CD14-positive monocyte (primary cell): ENCODE measurements at regions not wholly inside any gene's neighbourhood (a gene's known extent, or its start where the extent isn't known, plus 50 kb on each side); places are given as distances from the start of the nearest gene placed in this dataset.
A peak's percentile ranks its signal among the peaks of the same experiment; 100 is the strongest.

Experiments used
- DNase-seq, 3 donors: peaks; one replicate each; pipeline ENCODE4 v3.0.0-alpha.2; 2011 to 2022
- H2AFZ ChIP-seq: 2 replicates; pipeline ENCODE4 v1.6.0; 2012; ENCODE audit warnings: mild to moderate bottlenecking, low read depth, low read length, inconsistent platforms; ENCODE audit not compliant: insufficient read depth, poor library complexity, severe bottlenecking
- H3K27ac ChIP-seq, 2 donors: 1 replicate in 1 of 2; 2 replicates in 1 of 2; pipeline ENCODE4 v1.5.1; 2012 to 2013; ENCODE audit warnings: low read length in 2 of 2, control low read depth in 1 of 2, inconsistent platforms in 1 of 2, low read depth in 1 of 2, mild to moderate bottlenecking in 1 of 2
- H3K27me3 ChIP-seq, 2 donors: one replicate each; pipeline versions ENCODE4 v1.6.0 to v1.6.1; 2011 to 2013; ENCODE audit warnings: low read length in 2 of 2; ENCODE audit not compliant: control insufficient read depth in 2 of 2, insufficient read depth in 2 of 2
- H3K36me3 ChIP-seq, 2 donors: replicated peaks in 1 of 2; 1 replicate in 1 of 2; 2 replicates in 1 of 2; pipeline versions ENCODE4 v1.5.1 to v1.6.1; 2012 to 2013; ENCODE audit warnings: low read length in 2 of 2, control low read depth in 1 of 2, inconsistent platforms in 1 of 2, mild to moderate bottlenecking in 1 of 2; ENCODE audit not compliant: insufficient read depth in 2 of 2, control insufficient read depth in 1 of 2
- H3K4me1 ChIP-seq, 2 donors: 1 replicate in 1 of 2; 2 replicates in 1 of 2; pipeline versions ENCODE4 v1.5.1 to v1.6.1; 2012 to 2013; ENCODE audit warnings: low read length in 2 of 2, control low read depth in 1 of 2, inconsistent platforms in 1 of 2, mild to moderate bottlenecking in 1 of 2, moderate library complexity in 1 of 2; ENCODE audit not compliant: insufficient read depth in 2 of 2, control insufficient read depth in 1 of 2
- H3K4me2 ChIP-seq: replicated peaks from 2 replicates; pipeline ENCODE3; 2012; ENCODE audit warnings: low read length, moderate library complexity, mild to moderate bottlenecking; ENCODE audit not compliant: poor library complexity, severe bottlenecking; ENCODE audit errors: extremely low read depth
- H3K4me3 ChIP-seq, 3 experiments: fragments of 200-600 bp in 1 of 3; sonication (generic) in 1 of 3; replicated peaks in 1 of 3; 1 replicate in 2 of 3; 2 replicates in 1 of 3; pipeline ENCODE4 v1.5.1; 2011 to 2013; ENCODE audit warnings: low read length in 3 of 3, mild to moderate bottlenecking in 3 of 3, control low read depth in 2 of 3, low read depth in 2 of 3, inconsistent platforms in 1 of 3, moderate library complexity in 1 of 3
- H3K79me2 ChIP-seq: 2 replicates; pipeline ENCODE4 v1.6.0; 2012; ENCODE audit warnings: mild to moderate bottlenecking, control low read depth, inconsistent platforms, low read length, moderate library complexity; ENCODE audit not compliant: insufficient read depth
- H3K9ac ChIP-seq: 2 replicates; pipeline ENCODE4 v1.6.0; 2017; ENCODE audit warnings: low read length, mild to moderate bottlenecking; ENCODE audit not compliant: insufficient read depth, poor library complexity, severe bottlenecking
- H3K9me3 ChIP-seq, 2 donors: replicated peaks in 1 of 2; 1 replicate in 1 of 2; 2 replicates in 1 of 2; pipeline versions ENCODE4 v1.5.1 to v1.6.1; 2012 to 2013; ENCODE audit warnings: low read length in 2 of 2, control low read depth in 1 of 2; ENCODE audit not compliant: control insufficient read depth in 1 of 2, insufficient read depth in 1 of 2
- H4K20me1 ChIP-seq: 2 replicates; pipeline ENCODE4 v1.6.0; 2012; ENCODE audit warnings: mild to moderate bottlenecking, low read length, control low read depth, moderate library complexity; ENCODE audit not compliant: insufficient read depth
- H3K27ac Mint-ChIP-seq, 7 donors: one replicate each; pipeline ENCODE4 v1.8.0; 2020; ENCODE audit warnings: mild to moderate bottlenecking in 7 of 7, mixed read lengths in 7 of 7, moderate library complexity in 6 of 7, inconsistent platforms in 2 of 7
- H3K27me3 Mint-ChIP-seq, 3 donors: one replicate each; pipeline ENCODE4 v1.8.0; 2021 to 2022; ENCODE audit warnings: low read depth in 3 of 3, mild to moderate bottlenecking in 3 of 3, mixed read lengths in 3 of 3, moderate library complexity in 3 of 3, inconsistent platforms in 1 of 3
- H3K36me3 Mint-ChIP-seq, 2 donors: one replicate each; pipeline ENCODE4 v1.8.0; 2020; ENCODE audit warnings: mixed read lengths in 2 of 2, inconsistent platforms in 1 of 2, mild to moderate bottlenecking in 1 of 2
- H3K4me1 Mint-ChIP-seq: one replicate; pipeline ENCODE4 v1.8.0; 2020; ENCODE audit warnings: mild to moderate bottlenecking, mixed read lengths
- H3K4me3 Mint-ChIP-seq, 2 donors: one replicate each; pipeline ENCODE4 v1.8.0; 2020; ENCODE audit warnings: mild to moderate bottlenecking in 2 of 2, mixed read lengths in 2 of 2, moderate library complexity in 1 of 2
- H3K9me3 Mint-ChIP-seq, 7 donors: one replicate each; pipeline ENCODE4 v1.8.0; 2020 to 2022; ENCODE audit warnings: mixed read lengths in 7 of 7, mild to moderate bottlenecking in 6 of 7, moderate library complexity in 6 of 7, inconsistent platforms in 2 of 7
- CTCF ChIP-seq: fragments of 200-600 bp; IDR thresholded peaks from one replicate; pipeline ENCODE4 v1.8.0; 2022; ENCODE audit warnings: antibody characterized with exemption, mild to moderate bottlenecking
- WGBS: methylation state at CpG from one replicate; pipeline ENCODE4 v1.1.5; 2013; ENCODE audit warnings: missing lambda C conversion rate; ENCODE audit not compliant: insufficient coverage; 5-methylcytosine and 5-hydroxymethylcytosine counted together
- intact Hi-C, 2 donors: fragments of 100-400 bp; cut with micrococcal nuclease; formaldehyde crosslinking; loops; one replicate each; pipeline versions ENCODE4 v1.15.0 to v1.15.1; 2023

DNA sequence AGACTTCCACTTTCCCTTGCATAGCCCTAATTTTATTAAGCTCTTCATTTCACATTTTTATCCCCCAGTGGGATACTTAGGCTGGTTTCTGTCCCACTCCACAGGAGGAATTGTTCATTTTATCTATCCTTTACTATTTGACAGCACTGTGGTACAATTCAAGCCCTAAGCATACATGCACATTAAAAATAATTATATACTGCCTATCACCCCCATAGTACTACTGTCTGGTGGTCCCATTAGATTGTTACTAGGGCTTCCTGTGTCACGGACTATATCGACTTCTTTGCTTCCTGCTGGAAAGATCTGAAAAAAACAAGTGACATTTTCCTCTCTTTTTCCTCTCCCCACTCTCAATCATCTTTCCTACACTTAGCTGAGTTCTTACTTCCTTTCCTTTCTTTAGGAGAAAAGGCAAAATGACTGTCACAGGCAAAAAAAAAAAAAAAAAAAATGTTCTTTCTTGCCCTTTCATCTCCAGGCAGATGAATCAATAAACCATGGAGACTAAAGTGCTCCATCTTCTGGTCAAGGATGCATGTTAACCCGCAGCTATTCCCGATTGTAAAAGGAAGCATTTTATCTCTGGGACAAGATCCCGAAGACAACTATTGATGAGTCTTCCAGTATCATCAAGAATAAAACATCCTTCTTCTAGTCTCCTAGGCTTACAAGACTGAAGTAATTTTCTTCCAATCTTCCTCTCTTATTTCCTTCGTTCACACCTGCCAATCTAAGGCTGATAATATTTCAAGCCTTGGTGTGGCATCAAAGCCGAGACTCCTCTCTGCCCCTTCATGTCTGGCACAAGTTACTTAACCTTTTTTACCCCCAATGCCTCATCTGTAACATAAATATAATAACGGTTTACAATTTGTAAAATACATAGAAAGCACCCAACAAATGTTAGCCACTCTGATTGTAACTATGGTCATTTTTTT is 94.4 kb upstream of the PLEKHG7 start:
- H3K4me3 Mint-ChIP-seq: no peak overlapping the region
- H2AFZ ChIP-seq: no peak overlapping the region

DNA sequence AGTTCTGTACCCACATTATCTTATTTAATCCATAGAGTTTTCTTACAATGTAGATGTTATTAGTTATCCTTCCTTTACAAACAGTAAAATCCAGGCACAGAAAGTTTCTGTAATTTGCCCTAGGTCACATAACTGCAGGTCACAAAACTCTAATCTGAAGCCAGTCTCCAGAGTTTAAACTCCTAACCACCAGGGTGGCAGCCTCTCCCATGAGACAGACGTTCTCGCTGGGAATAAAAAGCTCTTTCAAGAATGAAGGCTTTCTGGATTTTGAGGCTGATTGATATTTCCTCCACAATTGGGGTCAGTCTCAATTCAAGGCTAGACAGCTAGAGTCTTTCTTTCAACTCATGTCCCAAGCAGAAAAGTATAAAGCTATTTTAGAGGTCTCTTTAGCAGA is 95.8 kb upstream of the PLEKHG7 start:
- no peaks in the 10 kb centered on the region for H3K9me3 ChIP-seq
- Mint-ChIP-seq H3K4me1 (peaks cover 23% of the 10 kb centered on the region), H3K36me3 (peaks cover 0 to 1% of the 10 kb centered on the region in 2 donors), H3K4me3 (no peak overlapping the region), H3K27me3 (peaks cover 0 to 3% (median 0%) of the 10 kb centered on the region in 3 donors), H3K27ac (no peak overlapping the region), H3K9me3 (peaks cover 0 to 5% (median 2%) of the 10 kb centered on the region in 7 donors)
- peak overlapping the region; percentile 23 for H2AFZ ChIP-seq
- intact Hi-C loops: no loop called here
- no peak for TF ChIP-seq CTCF
- H3K4me1 ChIP-seq: peaks cover 0 to 6% of the 10 kb centered on the region in 2 donors
- H3K4me3 ChIP-seq: no peak overlapping the region
- H4K20me1 ChIP-seq: no peaks in the 10 kb centered on the region
- no peak overlapping the region for H3K4me2 ChIP-seq
- H3K9ac ChIP-seq: no peak overlapping the region
- no peaks in the 10 kb centered on the region for H3K27me3 ChIP-seq
- H3K79me2 ChIP-seq: no peaks in the 10 kb centered on the region
- no CpG with 5 or more reads among the region's 2 CpGs for WGBS
- no peak overlapping the region for H3K27ac ChIP-seq
- H3K36me3 ChIP-seq: no peaks in the 10 kb centered on the region
- DNase-seq: no peak

More for the DNA sequence above, 94.4 kb upstream of the PLEKHG7 start:
- 40% methylated on average over 4 of the region's 8 CpGs for WGBS
- Histone ChIP-seq H3K27me3 (no peaks in the 10 kb centered on the region), H4K20me1 (no peaks in the 10 kb centered on the region), H3K9me3 (no peaks in the 10 kb centered on the region), H3K9ac (no peak overlapping the region), H3K27ac (no peak overlapping the region), H3K4me3 (no peak overlapping the region), H3K79me2 (no peaks in the 10 kb centered on the region), H3K36me3 (no peaks in the 10 kb centered on the region), H3K4me1 (peaks cover 0 to 6% of the 10 kb centered on the region in 2 donors), H3K4me2 (no peak overlapping the region)
- H3K27me3 Mint-ChIP-seq: no peaks in the 10 kb centered on the region
- peak; percentile 3 for TF ChIP-seq CTCF
- peaks cover 18% of the 10 kb centered on the region for H3K4me1 Mint-ChIP-seq
- DNase-seq: peak in 2 of 3 donors; percentile 40 to 49
- peak overlapping the region in 1 of 7 donors; percentile 6 for H3K27ac Mint-ChIP-seq
- peaks cover 0 to 1% of the 10 kb centered on the region in 2 donors for H3K36me3 Mint-ChIP-seq
- H3K9me3 Mint-ChIP-seq: no peaks in the 10 kb centered on the region
- intact Hi-C loops: no loop called here
